ENCODE measurements at regions not wholly inside any gene's neighbourhood (a gene's known extent, or its start where the extent isn't known, plus 50 kb on each side); places are given as distances from the start of the nearest gene placed in this dataset.
"Not testable (repeated sequence)": the region's sequence is repeated elsewhere in the genome, so short reads cannot be mapped to it uniquely, and the experiment has no call there.

GRCh38 chr10:25869609-25870008, 64.4 kb upstream of the MYO3A start:
- DNase-seq: no peak

- DNase-seq: not testable (repeated sequence)
These were observed 59.6 kb upstream of the MYO3A start for GRCh38 chr10:25874402-25874801.

GRCh38 chr10:25875556-25876165, 58.4 kb upstream of the MYO3A start:
- peak; percentile 36 for DNase-seq

- no peak for DNase-seq
These were observed 56.7 kb upstream of the MYO3A start for GRCh38 chr10:25877296-25877695.

All from T1000 (cell line).